Adrenal gland (tissue), 9 donors: ENCODE measurements at regions not wholly inside any gene's neighbourhood (a gene's known extent, or its start where the extent isn't known, plus 50 kb on each side); places are given as distances from the start of the nearest gene placed in this dataset.

Source experiments
- DNase-seq, 7 donors: peaks; one replicate each; pipeline ENCODE4 v3.0.0-alpha.2; 2019 to 2020
- H3K27ac ChIP-seq, 5 donors: fragments of 200-600 bp; sonication (generic) in 4 of 5; 1 replicate in 3 of 5; 2 replicates in 2 of 5; pipeline versions ENCODE4 v1.5.1 to v1.8.0; 2016 to 2020; ENCODE audit warnings: mild to moderate bottlenecking in 1 of 5
- H3K27me3 ChIP-seq: fragments of 200-600 bp; 2 replicates; pipeline ENCODE4 v1.8.0; 2021
- H3K36me3 ChIP-seq, 2 donors: fragments of 200-600 bp; replicated peaks in 1 of 2; 1 replicate in 1 of 2; 2 replicates in 1 of 2; pipeline versions ENCODE4 v1.5.1 to v1.8.0; 2018 to 2022
- H3K4me1 ChIP-seq, 2 donors: fragments of 200-600 bp; replicated peaks in 1 of 2; 1 replicate in 1 of 2; 2 replicates in 1 of 2; pipeline versions ENCODE4 v1.5.1 to v1.8.0; 2018 to 2021
- H3K4me3 ChIP-seq, 4 donors: fragments of 200-600 bp; sonication (generic) in 3 of 4; one replicate each; pipeline ENCODE4 v1.5.1; 2016 to 2018
- H3K9me3 ChIP-seq, 3 donors: fragments of 200-600 bp; sonication (generic) in 1 of 3; replicated peaks in 1 of 3; 1 replicate in 2 of 3; 2 replicates in 1 of 3; pipeline versions ENCODE4 v1.5.1 to v1.8.0; 2016 to 2021
- POLR2A ChIP-seq, 2 donors: fragments of 450-650 bp; IDR thresholded peaks; one replicate each; pipeline ENCODE4 v1.6.1; 2017; ENCODE audit warnings: antibody characterized with exemption in 2 of 2, mild to moderate bottlenecking in 2 of 2, moderate library complexity in 1 of 2
- WGBS, 4 donors: extraction: QIAGEN DNeasy Blood & Tissue Kit in 2 of 4; methylation state at CpG; one replicate each; pipeline versions ENCODE4 v1.1.5 to v1.1.7; 2013 to 2017; 5-methylcytosine and 5-hydroxymethylcytosine counted together
- intact Hi-C, 2 donors: fragments of 100-400 bp; cut with DNase I; formaldehyde crosslinking; loops; one replicate each; pipeline versions ENCODE4 v1.14.1 to v1.15.0; 2022 to 2023
- TF ChIP-seq, protein P1 (sequence below), 6 experiments: fragments of 450-650 bp in 4 of 6; fragments of 200-600 bp in 2 of 6; sonication (generic) in 1 of 6; IDR thresholded peaks; 1 replicate in 5 of 6; 2 replicates in 1 of 6; pipeline versions ENCODE4 v1.5.1 to v1.8.0; 2016 to 2021; ENCODE audit warnings: antibody characterized with exemption in 6 of 6, mild to moderate bottlenecking in 2 of 6, moderate library complexity in 1 of 6
- donor health status: healthy with polysubstance abuse.
- donor health status: Bipolar disorder and iron deficiency.
- donor health status: DM: yes; HTN: yes; CAD: no.
- donor health status: DM: no; HTN: no; CAD: no.
- donor health status: DM: no; HTN: no; CAD: no.

- TF ChIP-seq, protein P1, sequence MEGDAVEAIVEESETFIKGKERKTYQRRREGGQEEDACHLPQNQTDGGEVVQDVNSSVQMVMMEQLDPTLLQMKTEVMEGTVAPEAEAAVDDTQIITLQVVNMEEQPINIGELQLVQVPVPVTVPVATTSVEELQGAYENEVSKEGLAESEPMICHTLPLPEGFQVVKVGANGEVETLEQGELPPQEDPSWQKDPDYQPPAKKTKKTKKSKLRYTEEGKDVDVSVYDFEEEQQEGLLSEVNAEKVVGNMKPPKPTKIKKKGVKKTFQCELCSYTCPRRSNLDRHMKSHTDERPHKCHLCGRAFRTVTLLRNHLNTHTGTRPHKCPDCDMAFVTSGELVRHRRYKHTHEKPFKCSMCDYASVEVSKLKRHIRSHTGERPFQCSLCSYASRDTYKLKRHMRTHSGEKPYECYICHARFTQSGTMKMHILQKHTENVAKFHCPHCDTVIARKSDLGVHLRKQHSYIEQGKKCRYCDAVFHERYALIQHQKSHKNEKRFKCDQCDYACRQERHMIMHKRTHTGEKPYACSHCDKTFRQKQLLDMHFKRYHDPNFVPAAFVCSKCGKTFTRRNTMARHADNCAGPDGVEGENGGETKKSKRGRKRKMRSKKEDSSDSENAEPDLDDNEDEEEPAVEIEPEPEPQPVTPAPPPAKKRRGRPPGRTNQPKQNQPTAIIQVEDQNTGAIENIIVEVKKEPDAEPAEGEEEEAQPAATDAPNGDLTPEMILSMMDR (IDR thresholded peaks at IDR 0.05), result no peak
- no peak for TF ChIP-seq POLR2A (IDR thresholded peaks at IDR 0.05)
- DNase-seq, result no peak
- Histone ChIP-seq H3K36me3 (no peaks in the 10 kb centered on the region), H3K27ac (no peak overlapping the region), H3K27me3 (peaks cover 5% of the 10 kb centered on the region), H3K9me3 (no peaks in the 10 kb centered on the region), H3K4me3 (no peak overlapping the region), H3K4me1 (no peaks in the 10 kb centered on the region)
- intact Hi-C loops, result no loop called here
- WGBS, 4 donors, result 44 to 60% (median 53%) methylated on average over 1 to 2 of the region's 2 CpGs
These were observed 115.2 kb upstream of the VSTM2B start for GRCh38 chr19:29410601-29411000.

DNA sequence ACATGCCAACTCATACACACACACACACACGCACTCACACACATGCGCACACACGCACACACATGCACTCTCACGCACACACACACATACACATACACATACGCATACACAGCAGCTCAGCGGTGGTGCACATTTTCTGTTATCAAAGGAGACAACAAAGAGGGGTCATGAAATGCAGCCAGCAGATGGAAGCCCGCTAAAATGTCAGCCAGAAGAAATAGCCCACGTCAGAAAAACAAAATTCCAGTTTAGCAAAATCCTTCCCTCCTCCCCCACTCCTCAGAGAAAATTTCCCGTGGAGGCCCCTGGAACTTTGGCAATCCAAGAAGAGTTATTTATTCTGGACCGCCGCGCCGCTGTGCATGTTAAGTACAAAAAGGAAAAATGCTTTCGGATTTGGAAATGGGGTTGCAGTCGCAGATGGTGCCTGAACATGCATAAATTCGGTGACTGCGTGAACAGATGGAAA lies 114.6 kb upstream of the VSTM2B start:
- Histone ChIP-seq H3K27ac (no peak overlapping the region), H3K9me3 (no peaks in the 10 kb centered on the region), H3K36me3 (no peaks in the 10 kb centered on the region), H3K4me1 (no peaks in the 10 kb centered on the region), H3K4me3 (no peak overlapping the region), H3K27me3 (peaks cover 5% of the 10 kb centered on the region)
- intact Hi-C loops, result no loop called here
- 58 to 70% (median 65%) methylated on average over 17 of the region's 17 CpGs for WGBS, 4 donors
- DNase-seq, result peak in 2 of 7 donors; percentile 27 to 51
- TF ChIP-seq, protein P1 (IDR thresholded peaks at IDR 0.05), result no peak

DNA sequence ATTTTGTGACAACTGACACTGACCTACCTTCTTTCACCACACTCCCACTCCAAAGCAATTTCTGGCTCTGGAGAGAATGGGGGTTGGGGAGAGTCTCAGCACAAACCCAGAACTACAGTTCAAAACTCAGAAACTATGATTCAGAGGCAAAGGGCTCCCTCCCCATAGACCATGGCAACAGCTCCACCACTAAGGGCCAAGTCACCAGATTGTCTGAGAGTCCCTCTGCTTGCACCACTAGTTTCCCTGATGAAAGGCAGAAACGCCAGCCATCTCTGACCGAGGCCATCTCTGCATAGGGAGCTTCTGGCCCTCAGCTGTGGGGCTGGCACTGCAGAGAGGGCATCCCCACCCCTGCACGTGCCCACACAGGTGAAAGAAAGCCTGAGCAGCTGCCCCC lies 112.4 kb upstream of the VSTM2B start:
- no peaks in the 10 kb centered on the region for H3K9me3 ChIP-seq
- H3K27ac ChIP-seq, result no peak overlapping the region
- H3K36me3 ChIP-seq, result no peaks in the 10 kb centered on the region
- TF ChIP-seq, protein P1 (IDR thresholded peaks at IDR 0.05), result no peak
- no peak for TF ChIP-seq POLR2A (IDR thresholded peaks at IDR 0.05)
- no peaks in the 10 kb centered on the region for H3K4me1 ChIP-seq
- no peak for DNase-seq
- intact Hi-C loops, result no loop called here
- 19 to 67% (median 46%) methylated on average over 1 to 3 of the region's 3 CpGs for WGBS, 4 donors
- H3K27me3 ChIP-seq, result peaks cover 2% of the 10 kb centered on the region
- H3K4me3 ChIP-seq, result no peak overlapping the region

GRCh38 chr19:29415507-29415906 lies 110.3 kb upstream of the VSTM2B start:
- Histone ChIP-seq H3K27ac (no peak overlapping the region), H3K27me3 (no peaks in the 10 kb centered on the region), H3K36me3 (no peaks in the 10 kb centered on the region), H3K4me3 (no peak overlapping the region), H3K4me1 (no peaks in the 10 kb centered on the region), H3K9me3 (no peaks in the 10 kb centered on the region)
- 38 to 43% (median 40%) methylated on average over 2 to 5 of the region's 5 CpGs for WGBS, 4 donors
- no peak for DNase-seq
- no peak for TF ChIP-seq POLR2A (IDR thresholded peaks at IDR 0.05)
- TF ChIP-seq, protein P1 (IDR thresholded peaks at IDR 0.05), result no peak
- intact Hi-C loops, result no loop called here
